ENCODE measurements at regions not wholly inside any gene's neighbourhood (a gene's known extent, or its start where the extent isn't known, plus 50 kb on each side); places are given as distances from the start of the nearest gene placed in this dataset.

- no peaks in the 10 kb centered on the region for H3K9me3 ChIP-seq (ENCODE audit: control insufficient read depth, low read depth, low read length)
- no peak overlapping the region for H3K4me3 ChIP-seq (ENCODE audit: control insufficient read depth in 2 of 3, extremely low read depth in 1 of 3, insufficient read depth in 2 of 3, low read depth in 1 of 3, low read length in 3 of 3)
- no peak overlapping the region for H2AFZ ChIP-seq (ENCODE audit: control insufficient read depth, low read length)
- dilution Hi-C loops (cut with MboI; ENCODE audit: extremely low pct_ligation_motif_present, low sequenced_read_pairs), result no loop called here
- no peak overlapping the region for H3K4me2 ChIP-seq (ENCODE audit: control insufficient read depth, extremely low read depth, insufficient read depth, low read depth, low read length)
- DNase-seq (ENCODE audit: low read depth, low spot score) (no peak), FAIRE-seq (no peak)
- TF ChIP-seq CTCF (optimal IDR thresholded peaks at IDR 0.05 in 1 of 3, IDR thresholded peaks at IDR 0.05 in 1 of 3, conservative IDR thresholded peaks at IDR 0.05 in 1 of 3; ENCODE audit: extremely low read depth in 1 of 3, insufficient read depth in 2 of 3, low read length in 3 of 3) (no peak), EZH2 (IDR thresholded peaks at IDR 0.05; ENCODE audit: low read length) (no peak)
- no peaks in the 10 kb centered on the region for H3K27me3 ChIP-seq (ENCODE audit: control insufficient read depth, extremely low read depth, insufficient read depth, low read length)
- H3K9me1 ChIP-seq (ENCODE audit: control insufficient read depth, extremely low read depth, insufficient read depth, low read length), result no peaks in the 10 kb centered on the region
- no peaks in the 10 kb centered on the region for H3K79me2 ChIP-seq (ENCODE audit: control insufficient read depth, insufficient read depth, low read length)
- H3K27ac ChIP-seq (ENCODE audit: control insufficient read depth, insufficient read depth, low read length), result no peak overlapping the region
- no peaks in the 10 kb centered on the region for H4K20me1 ChIP-seq (ENCODE audit: control insufficient read depth, extremely low read depth, insufficient read depth, low read length)
- no peaks in the 10 kb centered on the region for H3K4me1 ChIP-seq (ENCODE audit: control insufficient read depth, extremely low read depth, insufficient read depth, low read length)
- H3K9ac ChIP-seq (ENCODE audit: control insufficient read depth, extremely low read depth, insufficient read depth, low read length), result no peak overlapping the region
- H3K36me3 ChIP-seq (ENCODE audit: control insufficient read depth in 2 of 2, extremely low read depth in 1 of 2, insufficient read depth in 2 of 2, low read length in 2 of 2), result no peaks in the 10 kb centered on the region
Measured at GRCh38 chr9:25537808-25538207, 140.4 kb downstream of the TUSC1 start.

DNA sequence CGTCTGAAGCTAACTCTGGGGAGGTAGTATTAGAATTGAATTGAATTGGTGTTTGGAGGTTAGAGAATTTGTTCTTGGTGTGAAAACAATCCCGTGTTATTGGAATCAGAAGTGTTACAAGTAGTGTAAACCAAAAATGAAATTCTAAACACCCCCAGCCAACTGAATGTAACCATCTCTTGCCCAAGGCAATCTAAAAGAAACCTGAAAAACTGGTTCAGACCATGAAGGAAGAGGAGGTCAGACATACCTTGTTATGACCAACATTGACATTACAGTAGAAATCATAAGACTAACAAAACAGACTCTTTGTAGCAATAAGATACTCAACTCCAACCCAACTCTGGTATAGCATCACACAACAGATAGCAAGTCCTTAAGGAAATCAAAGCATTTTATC, 159.0 kb downstream of the TUSC1 start:
- dilution Hi-C loops (cut with MboI; ENCODE audit: extremely low pct_ligation_motif_present, low sequenced_read_pairs), result no loop called here
- Histone ChIP-seq H4K20me1 (ENCODE audit: control insufficient read depth, extremely low read depth, insufficient read depth, low read length) (no peaks in the 10 kb centered on the region), H3K36me3 (ENCODE audit: control insufficient read depth in 2 of 2, extremely low read depth in 1 of 2, insufficient read depth in 2 of 2, low read length in 2 of 2) (no peaks in the 10 kb centered on the region), H3K9me3 (ENCODE audit: control insufficient read depth, low read depth, low read length) (no peaks in the 10 kb centered on the region), H3K79me2 (ENCODE audit: control insufficient read depth, insufficient read depth, low read length) (no peaks in the 10 kb centered on the region), H2AFZ (ENCODE audit: control insufficient read depth, low read length) (no peak overlapping the region), H3K27ac (ENCODE audit: control insufficient read depth, insufficient read depth, low read length) (no peak overlapping the region), H3K9ac (ENCODE audit: control insufficient read depth, extremely low read depth, insufficient read depth, low read length) (no peak overlapping the region), H3K4me1 (ENCODE audit: control insufficient read depth, extremely low read depth, insufficient read depth, low read length) (no peaks in the 10 kb centered on the region), H3K4me2 (ENCODE audit: control insufficient read depth, extremely low read depth, insufficient read depth, low read depth, low read length) (no peak overlapping the region), H3K9me1 (ENCODE audit: control insufficient read depth, extremely low read depth, insufficient read depth, low read length) (no peaks in the 10 kb centered on the region), H3K4me3 (ENCODE audit: control insufficient read depth in 2 of 3, extremely low read depth in 1 of 3, insufficient read depth in 2 of 3, low read depth in 1 of 3, low read length in 3 of 3) (no peak overlapping the region), H3K27me3 (ENCODE audit: control insufficient read depth, extremely low read depth, insufficient read depth, low read length) (no peaks in the 10 kb centered on the region)
- FAIRE-seq, result no peak
- TF ChIP-seq CTCF (optimal IDR thresholded peaks at IDR 0.05 in 1 of 3, IDR thresholded peaks at IDR 0.05 in 1 of 3, conservative IDR thresholded peaks at IDR 0.05 in 1 of 3; ENCODE audit: extremely low read depth in 1 of 3, insufficient read depth in 2 of 3, low read length in 3 of 3) (no peak), EZH2 (IDR thresholded peaks at IDR 0.05; ENCODE audit: low read length) (no peak)
- DNase-seq (ENCODE audit: low read depth, low spot score), result no peak
